ENCODE measurements at regions not wholly inside any gene's neighbourhood (a gene's known extent, or its start where the extent isn't known, plus 50 kb on each side); places are given as distances from the start of the nearest gene placed in this dataset.
A peak's percentile ranks its signal among the peaks of the same experiment; 100 is the strongest.

GRCh38 chr2:47265158-47265557 is 88.8 kb upstream of the CALM2 start:
- no peak for TF ChIP-seq CTCF (IDR thresholded peaks at IDR 0.05; ENCODE audit: control insufficient read depth, extremely low read depth, insufficient read depth)
- H3K4me3 ChIP-seq (ENCODE audit: low read depth, low read length): no peak overlapping the region
- peak; percentile 14 for DNase-seq (ENCODE audit: low read depth)

- no peak for TF ChIP-seq CTCF (IDR thresholded peaks at IDR 0.05; ENCODE audit: control insufficient read depth, extremely low read depth, insufficient read depth)
- H3K4me3 ChIP-seq (ENCODE audit: low read depth, low read length): no peak overlapping the region
- DNase-seq (ENCODE audit: low read depth): no peak
These were observed 88.4 kb upstream of the CALM2 start for GRCh38 chr2:47264686-47265085.

GRCh38 chr2:47264143-47264542 is 87.8 kb upstream of the CALM2 start:
- no peak overlapping the region for H3K4me3 ChIP-seq (ENCODE audit: low read depth, low read length)
- no peak for TF ChIP-seq CTCF (IDR thresholded peaks at IDR 0.05; ENCODE audit: control insufficient read depth, extremely low read depth, insufficient read depth)
- no peak for DNase-seq (ENCODE audit: low read depth)

- no peak for DNase-seq (ENCODE audit: low read depth)
- TF ChIP-seq CTCF (IDR thresholded peaks at IDR 0.05; ENCODE audit: control insufficient read depth, extremely low read depth, insufficient read depth): no peak
- no peak overlapping the region for H3K4me3 ChIP-seq (ENCODE audit: low read depth, low read length)
These were observed 86.3 kb upstream of the CALM2 start for GRCh38 chr2:47262657-47263056.

GRCh38 chr2:47260971-47261370 is 84.7 kb upstream of the CALM2 start:
- H3K4me3 ChIP-seq (ENCODE audit: low read depth, low read length): no peak overlapping the region
- no peak for TF ChIP-seq CTCF (IDR thresholded peaks at IDR 0.05; ENCODE audit: control insufficient read depth, extremely low read depth, insufficient read depth)
- no peak for DNase-seq (ENCODE audit: low read depth)

GRCh38 chr2:47259829-47260228 is 83.5 kb upstream of the CALM2 start:
- no peak for DNase-seq (ENCODE audit: low read depth)
- H3K4me3 ChIP-seq (ENCODE audit: low read depth, low read length): no peak overlapping the region
- no peak for TF ChIP-seq CTCF (IDR thresholded peaks at IDR 0.05; ENCODE audit: control insufficient read depth, extremely low read depth, insufficient read depth)

GRCh38 chr2:47257946-47258348 is 81.6 kb upstream of the CALM2 start:
- no peak overlapping the region for H3K4me3 ChIP-seq (ENCODE audit: low read depth, low read length)
- DNase-seq (ENCODE audit: low read depth): no peak
- no peak for TF ChIP-seq CTCF (IDR thresholded peaks at IDR 0.05; ENCODE audit: control insufficient read depth, extremely low read depth, insufficient read depth)

Data from LNCaP clone FGC (cell line).